GM18868 (cell line): ENCODE measurements at regions not wholly inside any gene's neighbourhood (a gene's known extent, or its start where the extent isn't known, plus 50 kb on each side); places are given as distances from the start of the nearest gene placed in this dataset.
"Not testable (repeated sequence)": the region's sequence is repeated elsewhere in the genome, so short reads cannot be mapped to it uniquely, and the experiment has no call there.

Experiments used
- ATAC-seq: cut with Tn5 transposase; IDR thresholded peaks from one replicate; pipeline ENCODE4 v1.9.1; 2021; ENCODE audit warnings: mild to moderate bottlenecking, moderate library complexity; ENCODE audit not compliant: unreplicated experiment

GRCh38 chrY:7417946-7418345 is 506.4 kb upstream of the AMELY start:
- ATAC-seq, result no peak

GRCh38 chrY:7416406-7416805 is 504.9 kb upstream of the AMELY start:
- no peak for ATAC-seq

- ATAC-seq, result no peak
Measured at GRCh38 chrY:7415157-7415633, 503.6 kb upstream of the AMELY start.

GRCh38 chrY:7390056-7390455 is 478.5 kb upstream of the AMELY start:
- ATAC-seq, result no peak

GRCh38 chrY:7382988-7383387 is 471.4 kb upstream of the AMELY start:
- no peak for ATAC-seq

- no peak for ATAC-seq
Measured at GRCh38 chrY:7377091-7377490, 465.5 kb upstream of the AMELY start.

GRCh38 chrY:7374485-7374884 is 462.9 kb upstream of the AMELY start:
- not testable (repeated sequence) for ATAC-seq

GRCh38 chrY:7371953-7372352 is 460.4 kb upstream of the AMELY start:
- not testable (repeated sequence) for ATAC-seq

- not testable (repeated sequence) for ATAC-seq
Measured at GRCh38 chrY:7371026-7371425, 459.5 kb upstream of the AMELY start.

- ATAC-seq, result no peak
Measured at GRCh38 chrY:7359520-7359919, 448.0 kb upstream of the AMELY start.

GRCh38 chrY:7358103-7358752 is 446.7 kb upstream of the AMELY start:
- ATAC-seq, result no peak

GRCh38 chrY:7355891-7356290 is 444.3 kb upstream of the AMELY start:
- not testable (repeated sequence) for ATAC-seq

GRCh38 chrY:7344661-7345060 is 433.1 kb upstream of the AMELY start:
- ATAC-seq, result peak; percentile 68

GRCh38 chrY:7343261-7343660 is 431.7 kb upstream of the AMELY start:
- ATAC-seq, result no peak

- not testable (repeated sequence) for ATAC-seq
Measured at GRCh38 chrY:7342732-7343131, 431.2 kb upstream of the AMELY start.

GRCh38 chrY:7339391-7340087 is 428.0 kb upstream of the AMELY start:
- no peak for ATAC-seq

GRCh38 chrY:7336023-7336873 is 424.7 kb upstream of the AMELY start:
- no peak for ATAC-seq

- ATAC-seq, result no peak
Measured at GRCh38 chrY:7334449-7334848, 422.9 kb upstream of the AMELY start.

GRCh38 chrY:7326296-7327246 is 415.0 kb upstream of the AMELY start:
- peak; percentile 50 for ATAC-seq

- ATAC-seq, result no peak
Measured at GRCh38 chrY:7325531-7325930, 414.0 kb upstream of the AMELY start.
